GM12878 (cell line): ENCODE measurements at regions not wholly inside any gene's neighbourhood (a gene's known extent, or its start where the extent isn't known, plus 50 kb on each side); places are given as distances from the start of the nearest gene placed in this dataset.

ENCODE experiments used
- ATAC-seq: fragments of 200-7000 bp; cut with Tn5 transposase; 3 replicates; pipeline ENCODE4 v1.9.1; 2020; ENCODE audit warnings: mild to moderate bottlenecking, moderate library complexity
- BruUV-seq: library from RNA; stranded (reverse); fragments of 400-500 nt; replicated peaks from 2 replicates; lab custom pipeline; 2021; lab: Mats Ljungman, UMichigan
- CTCF ChIA-PET: fragments of 300-600 bp; sonication (Branson Sonifier 250); formaldehyde crosslinking; extraction: SDS; loops from one replicate; lab custom pipeline; 2021; ENCODE audit warnings: inconsistent platforms; lab: Yijun Ruan, JAX
- POLR2A ChIA-PET: fragments of 350-600 bp; formaldehyde crosslinking; extraction: SDS; loops from one replicate; lab custom pipeline; 2021; ENCODE audit warnings: inconsistent platforms; lab: Charles Lee
- RAD21 ChIA-PET: fragments of 300-600 bp; sonication (Branson Sonifier 250); formaldehyde crosslinking; loops from one replicate; lab custom pipeline; 2023; ENCODE audit warnings: antibody characterized with exemption; ENCODE audit not compliant: unreplicated experiment; lab: Charles Lee
- SMC1A ChIA-PET: fragments of 300-600 bp; sonication (Branson Sonifier 250); formaldehyde crosslinking; loops from one replicate; lab custom pipeline; 2023; ENCODE audit not compliant: unreplicated experiment, uncharacterized antibody; lab: Charles Lee
- DNase-seq: peaks from one replicate; pipeline ENCODE4 v3.0.0-alpha.2; 2011; ENCODE audit warnings: low read depth, low spot score
- FAIRE-seq: peaks from 3 replicates; lab custom pipeline; 2011; peaks lifted over from hg19 to GRCh38; lab: Jason Lieb, UNC
- H2AFZ ChIP-seq: 2 replicates; pipeline ENCODE4 v1.6.0; 2011; ENCODE audit warnings: low read depth, low read length, control low read depth; ENCODE audit not compliant: control insufficient read depth
- H3K27ac ChIP-seq: 2 replicates; pipeline ENCODE4 v1.5.1; 2011; ENCODE audit warnings: control low read depth; ENCODE audit not compliant: control insufficient read depth, insufficient read depth
- H3K27me3 ChIP-seq, 2 experiments: replicated peaks in 1 of 2; 2 replicates each; pipeline versions ENCODE4 v1.6.0 to v1.6.1; 2011; ENCODE audit warnings: low read length in 1 of 2; ENCODE audit not compliant: control insufficient read depth in 2 of 2, insufficient read depth in 2 of 2
- H3K36me3 ChIP-seq, 2 experiments: 2 replicates each; pipeline ENCODE4 v1.5.1; 2011; ENCODE audit warnings: low read length in 1 of 2; ENCODE audit not compliant: control insufficient read depth in 2 of 2, insufficient read depth in 2 of 2
- H3K4me1 ChIP-seq: 2 replicates; pipeline ENCODE4 v1.6.1; 2011; ENCODE audit warnings: mild to moderate bottlenecking, low read length, moderate library complexity, mixed read lengths; ENCODE audit not compliant: control insufficient read depth, insufficient read depth
- H3K4me2 ChIP-seq: 2 replicates; pipeline ENCODE4 v1.6.0; 2011; ENCODE audit warnings: control low read depth; ENCODE audit not compliant: control insufficient read depth, insufficient read depth
- H3K4me3 ChIP-seq: fragments of 200-600 bp; sonication (generic); 2 replicates; pipeline ENCODE4 v1.5.1; 2016
- H3K79me2 ChIP-seq: 2 replicates; pipeline ENCODE4 v1.6.0; 2011; ENCODE audit warnings: low read length; ENCODE audit not compliant: control insufficient read depth, insufficient read depth
- H3K9ac ChIP-seq: 2 replicates; pipeline ENCODE4 v1.8.0; 2011; ENCODE audit warnings: low read length, control low read depth, mixed read lengths; ENCODE audit not compliant: control insufficient read depth, insufficient read depth
- H3K9me3 ChIP-seq: replicated peaks from 3 replicates; pipeline ENCODE4 v1.5.1; 2011; ENCODE audit warnings: mild to moderate bottlenecking, low read length; ENCODE audit not compliant: control insufficient read depth, insufficient read depth
- H4K20me1 ChIP-seq: 2 replicates; pipeline ENCODE4 v1.6.0; 2011; ENCODE audit not compliant: control insufficient read depth, insufficient read depth
- CBFB ChIP-seq: IDR thresholded peaks from 2 replicates; pipeline ENCODE4 v1.6.1; 2016; ENCODE audit warnings: antibody characterized with exemption, low read depth
- CBX3 ChIP-seq: fragments of 200-600 bp; sonication (generic); IDR thresholded peaks from 2 replicates; pipeline ENCODE4 v1.6.1; 2016; ENCODE audit warnings: low read depth, borderline replicate concordance
- CEBPB ChIP-seq, 2 experiments: fragments of 150-350 bp in 1 of 2; IDR thresholded peaks; 2 replicates each; pipeline ENCODE4 v1.6.1; 2012 to 2014; ENCODE audit warnings: low read depth in 2 of 2, low read length in 2 of 2, borderline replicate concordance in 1 of 2, inconsistent platforms in 1 of 2
- EGR1 ChIP-seq, 2 experiments: IDR thresholded peaks; 1 replicate in 1 of 2; 2 replicates in 1 of 2; pipeline ENCODE4 v1.6.1; 2011 to 2012; ENCODE audit warnings: low read depth in 2 of 2, low read length in 2 of 2, borderline replicate concordance in 1 of 2, mild to moderate bottlenecking in 1 of 2, moderate library complexity in 1 of 2
- ETV6 ChIP-seq, 2 experiments: fragments of 450-650 bp in 1 of 2; IDR thresholded peaks in 1 of 2; conservative IDR thresholded peaks in 1 of 2; 2 replicates each; pipeline ENCODE4 v1.6.1; 2014; ENCODE audit warnings: antibody characterized with exemption in 1 of 2, borderline replicate concordance in 1 of 2, low read depth in 1 of 2, mild to moderate bottlenecking in 1 of 2, moderate library complexity in 1 of 2
- MXI1 ChIP-seq: fragments of 150-350 bp; IDR thresholded peaks from 2 replicates; pipeline ENCODE4 v1.6.1; 2011; ENCODE audit warnings: low read depth, mild to moderate bottlenecking, inconsistent platforms, low read length, improper control_type of control experiment
- NFXL1 ChIP-seq: fragments of 450-650 bp; IDR thresholded peaks from 2 replicates; pipeline ENCODE4 v1.6.1; 2017; ENCODE audit warnings: antibody characterized with exemption, mild to moderate bottlenecking, borderline replicate concordance
- POLR2AphosphoS5 ChIP-seq: IDR thresholded peaks from 2 replicates; pipeline ENCODE4 v1.6.1; 2011; ENCODE audit warnings: mild to moderate bottlenecking, low read length, inconsistent platforms
- POU2F2 ChIP-seq: IDR thresholded peaks from 3 replicates; pipeline ENCODE4 v1.6.1; 2011; ENCODE audit warnings: low read depth, mild to moderate bottlenecking, low read length, borderline replicate concordance
- WGBS: methylation state at CpG from one replicate; pipeline ENCODE4 v1.1.6; 2016; ENCODE audit warnings: low lambda C conversion rate; ENCODE audit not compliant: insufficient replicate concordance, insufficient coverage; ENCODE audit errors: missing lambda C conversion rate; 5-methylcytosine and 5-hydroxymethylcytosine counted together
- in situ Hi-C: fragments of 300-500 bp; cut with MboI; formaldehyde crosslinking; loops from 9 replicates; pipeline ENCODE4 v1.14.3; 2018; ENCODE audit warnings: mixed read lengths
- intact Hi-C: fragments of 100-400 bp; cut with micrococcal nuclease; formaldehyde crosslinking; loops from one replicate; pipeline ENCODE4 v1.14.2; 2022; ENCODE audit not compliant: unreplicated experiment
- TF ChIP-seq, protein P1 (sequence below): fragments of 450-650 bp; IDR thresholded peaks from 2 replicates; pipeline ENCODE4 v1.6.1; 2016; ENCODE audit warnings: mild to moderate bottlenecking
- TF ChIP-seq, protein P2 (sequence below): fragments of 450-650 bp; IDR thresholded peaks from 2 replicates; pipeline ENCODE4 v1.6.1; 2016; ENCODE audit warnings: mild to moderate bottlenecking, moderate library complexity, borderline replicate concordance
- TF ChIP-seq, protein P3 (sequence below): fragments of 450-650 bp; IDR thresholded peaks from 2 replicates; pipeline ENCODE4 v1.6.1; 2017; ENCODE audit warnings: low read depth, mild to moderate bottlenecking, moderate library complexity
- TF ChIP-seq, protein P4 (sequence below): IDR thresholded peaks from 2 replicates; pipeline ENCODE4 v1.6.1; 2012; ENCODE audit warnings: low read length, inconsistent platforms

DNA sequence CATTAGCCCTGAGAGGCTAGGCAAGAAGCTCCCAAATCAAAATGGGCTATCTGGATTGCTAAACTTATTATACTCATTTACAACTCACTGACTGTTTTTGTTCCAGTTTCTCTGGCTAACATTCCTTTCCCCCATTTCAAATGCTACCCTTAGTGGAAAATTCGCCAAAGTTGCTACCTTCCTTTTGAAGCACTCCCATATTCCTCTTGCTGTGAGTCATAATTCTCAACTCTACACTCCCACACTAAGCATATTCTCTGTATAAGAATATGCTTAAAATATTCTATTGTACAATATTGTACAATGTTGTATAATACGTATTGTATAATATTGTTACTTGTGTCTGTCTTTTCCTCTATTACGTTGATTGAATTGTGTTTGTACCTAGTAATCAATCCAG lies 398.6 kb downstream of the PYDC2 start (continued):
- no peak for TF ChIP-seq CBFB
- TF ChIP-seq, protein P1, sequence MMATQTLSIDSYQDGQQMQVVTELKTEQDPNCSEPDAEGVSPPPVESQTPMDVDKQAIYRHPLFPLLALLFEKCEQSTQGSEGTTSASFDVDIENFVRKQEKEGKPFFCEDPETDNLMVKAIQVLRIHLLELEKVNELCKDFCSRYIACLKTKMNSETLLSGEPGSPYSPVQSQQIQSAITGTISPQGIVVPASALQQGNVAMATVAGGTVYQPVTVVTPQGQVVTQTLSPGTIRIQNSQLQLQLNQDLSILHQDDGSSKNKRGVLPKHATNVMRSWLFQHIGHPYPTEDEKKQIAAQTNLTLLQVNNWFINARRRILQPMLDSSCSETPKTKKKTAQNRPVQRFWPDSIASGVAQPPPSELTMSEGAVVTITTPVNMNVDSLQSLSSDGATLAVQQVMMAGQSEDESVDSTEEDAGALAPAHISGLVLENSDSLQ, result no peak
- TF ChIP-seq CEBPB (IDR thresholded peaks at IDR 0.05; ENCODE audit: borderline replicate concordance in 1 of 2, low read depth in 2 of 2, low read length in 2 of 2), result no peak

DNA sequence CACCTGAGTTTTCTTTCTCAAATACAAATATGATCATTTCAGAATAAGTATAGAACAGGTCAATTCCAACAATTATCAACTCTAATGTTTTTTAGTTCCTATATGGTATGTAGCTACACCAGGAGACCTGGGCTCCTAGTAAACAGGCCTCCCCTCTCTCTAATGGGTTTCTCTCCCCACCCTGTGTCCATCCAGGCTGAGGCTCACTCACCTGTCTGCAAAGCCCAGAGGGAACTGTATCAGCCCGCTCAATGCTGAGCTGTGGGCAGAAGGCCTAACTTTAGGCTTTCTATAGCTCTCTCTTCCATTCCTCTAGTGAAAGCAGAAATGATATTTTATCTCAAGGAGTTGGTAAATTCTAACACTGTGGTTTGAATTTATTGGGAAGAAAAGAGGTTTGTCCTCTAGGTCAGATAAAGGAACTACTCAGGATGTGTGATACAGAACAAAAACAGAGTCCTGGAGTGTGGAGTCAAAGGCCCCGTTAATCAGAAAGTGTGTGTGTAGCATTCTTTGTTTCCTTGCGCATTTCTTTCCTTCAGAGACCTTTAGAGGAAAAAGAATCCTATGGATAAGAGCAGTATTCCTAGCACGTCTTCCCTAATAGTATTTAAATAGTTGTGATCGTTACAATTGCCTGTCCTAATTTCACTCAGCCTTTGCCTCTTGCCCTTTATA lies 408.9 kb downstream of the PYDC2 start:
- no peaks in the 10 kb centered on the region for H4K20me1 ChIP-seq
- no peaks in the 10 kb centered on the region for H3K27me3 ChIP-seq
- TF ChIP-seq, protein P2, sequence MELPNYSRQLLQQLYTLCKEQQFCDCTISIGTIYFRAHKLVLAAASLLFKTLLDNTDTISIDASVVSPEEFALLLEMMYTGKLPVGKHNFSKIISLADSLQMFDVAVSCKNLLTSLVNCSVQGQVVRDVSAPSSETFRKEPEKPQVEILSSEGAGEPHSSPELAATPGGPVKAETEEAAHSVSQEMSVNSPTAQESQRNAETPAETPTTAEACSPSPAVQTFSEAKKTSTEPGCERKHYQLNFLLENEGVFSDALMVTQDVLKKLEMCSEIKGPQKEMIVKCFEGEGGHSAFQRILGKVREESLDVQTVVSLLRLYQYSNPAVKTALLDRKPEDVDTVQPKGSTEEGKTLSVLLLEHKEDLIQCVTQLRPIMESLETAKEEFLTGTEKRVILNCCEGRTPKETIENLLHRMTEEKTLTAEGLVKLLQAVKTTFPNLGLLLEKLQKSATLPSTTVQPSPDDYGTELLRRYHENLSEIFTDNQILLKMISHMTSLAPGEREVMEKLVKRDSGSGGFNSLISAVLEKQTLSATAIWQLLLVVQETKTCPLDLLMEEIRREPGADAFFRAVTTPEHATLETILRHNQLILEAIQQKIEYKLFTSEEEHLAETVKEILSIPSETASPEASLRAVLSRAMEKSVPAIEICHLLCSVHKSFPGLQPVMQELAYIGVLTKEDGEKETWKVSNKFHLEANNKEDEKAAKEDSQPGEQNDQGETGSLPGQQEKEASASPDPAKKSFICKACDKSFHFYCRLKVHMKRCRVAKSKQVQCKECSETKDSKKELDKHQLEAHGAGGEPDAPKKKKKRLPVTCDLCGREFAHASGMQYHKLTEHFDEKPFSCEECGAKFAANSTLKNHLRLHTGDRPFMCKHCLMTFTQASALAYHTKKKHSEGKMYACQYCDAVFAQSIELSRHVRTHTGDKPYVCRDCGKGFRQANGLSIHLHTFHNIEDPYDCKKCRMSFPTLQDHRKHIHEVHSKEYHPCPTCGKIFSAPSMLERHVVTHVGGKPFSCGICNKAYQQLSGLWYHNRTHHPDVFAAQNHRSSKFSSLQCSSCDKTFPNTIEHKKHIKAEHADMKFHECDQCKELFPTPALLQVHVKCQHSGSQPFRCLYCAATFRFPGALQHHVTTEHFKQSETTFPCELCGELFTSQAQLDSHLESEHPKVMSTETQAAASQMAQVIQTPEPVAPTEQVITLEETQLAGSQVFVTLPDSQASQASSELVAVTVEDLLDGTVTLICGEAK, result no peak
- TF ChIP-seq, protein P3, sequence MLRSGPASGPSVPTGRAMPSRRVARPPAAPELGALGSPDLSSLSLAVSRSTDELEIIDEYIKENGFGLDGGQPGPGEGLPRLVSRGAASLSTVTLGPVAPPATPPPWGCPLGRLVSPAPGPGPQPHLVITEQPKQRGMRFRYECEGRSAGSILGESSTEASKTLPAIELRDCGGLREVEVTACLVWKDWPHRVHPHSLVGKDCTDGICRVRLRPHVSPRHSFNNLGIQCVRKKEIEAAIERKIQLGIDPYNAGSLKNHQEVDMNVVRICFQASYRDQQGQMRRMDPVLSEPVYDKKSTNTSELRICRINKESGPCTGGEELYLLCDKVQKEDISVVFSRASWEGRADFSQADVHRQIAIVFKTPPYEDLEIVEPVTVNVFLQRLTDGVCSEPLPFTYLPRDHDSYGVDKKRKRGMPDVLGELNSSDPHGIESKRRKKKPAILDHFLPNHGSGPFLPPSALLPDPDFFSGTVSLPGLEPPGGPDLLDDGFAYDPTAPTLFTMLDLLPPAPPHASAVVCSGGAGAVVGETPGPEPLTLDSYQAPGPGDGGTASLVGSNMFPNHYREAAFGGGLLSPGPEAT, result no peak
- TF ChIP-seq ETV6 (conservative IDR thresholded peaks at IDR 0.05 in 1 of 2, IDR thresholded peaks at IDR 0.05 in 1 of 2; ENCODE audit: borderline replicate concordance in 1 of 2, low read depth in 1 of 2) (no peak), POU2F2 (no peak), POLR2AphosphoS5 (no peak), EGR1 (IDR thresholded peaks at IDR 0.05; ENCODE audit: borderline replicate concordance in 1 of 2, low read depth in 2 of 2, low read length in 2 of 2) (no peak), CBX3 (no peak), MXI1 (no peak), NFXL1 (no peak)
- TF ChIP-seq, protein P4, sequence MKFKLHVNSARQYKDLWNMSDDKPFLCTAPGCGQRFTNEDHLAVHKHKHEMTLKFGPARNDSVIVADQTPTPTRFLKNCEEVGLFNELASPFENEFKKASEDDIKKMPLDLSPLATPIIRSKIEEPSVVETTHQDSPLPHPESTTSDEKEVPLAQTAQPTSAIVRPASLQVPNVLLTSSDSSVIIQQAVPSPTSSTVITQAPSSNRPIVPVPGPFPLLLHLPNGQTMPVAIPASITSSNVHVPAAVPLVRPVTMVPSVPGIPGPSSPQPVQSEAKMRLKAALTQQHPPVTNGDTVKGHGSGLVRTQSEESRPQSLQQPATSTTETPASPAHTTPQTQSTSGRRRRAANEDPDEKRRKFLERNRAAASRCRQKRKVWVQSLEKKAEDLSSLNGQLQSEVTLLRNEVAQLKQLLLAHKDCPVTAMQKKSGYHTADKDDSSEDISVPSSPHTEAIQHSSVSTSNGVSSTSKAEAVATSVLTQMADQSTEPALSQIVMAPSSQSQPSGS, result no peak
- TF ChIP-seq, all 136 proteins: peak for 0
- in situ Hi-C loops, result no loop called here
- no peaks in the 10 kb centered on the region for H3K9me3 ChIP-seq
- H3K4me1 ChIP-seq, result no peaks in the 10 kb centered on the region
- POLR2A ChIA-PET, result no interaction called here
- H3K4me3 ChIP-seq, result no peak overlapping the region
- FAIRE-seq, result no peak
- intact Hi-C loops, result no loop called here
- H2AFZ ChIP-seq, result no peak overlapping the region
- DNase-seq, result no peak
- H3K36me3 ChIP-seq, result no peaks in the 10 kb centered on the region
- 47% methylated on average over 5 of the region's 5 CpGs for whole genome bisulfite sequencing
- H3K79me2 ChIP-seq, result no peaks in the 10 kb centered on the region
- SMC1A ChIA-PET, result no interaction called here
- CTCF ChIA-PET, result no interaction called here
- no peak overlapping the region for H3K27ac ChIP-seq
- no peak overlapping the region for H3K4me2 ChIP-seq
- H3K9ac ChIP-seq, result no peak overlapping the region
- no peak for ATAC-seq
- no TSS peak for BruUV-seq
- RAD21 ChIA-PET, result no interaction called here
